ENCODE measurements at regions not wholly inside any gene's neighbourhood (a gene's known extent, or its start where the extent isn't known, plus 50 kb on each side); places are given as distances from the start of the nearest gene placed in this dataset.

- Histone ChIP-seq H3K36me3 (ENCODE audit: insufficient read depth, low read length, poor library complexity, severe bottlenecking) (no peaks in the 10 kb centered on the region), H3K4me3 (ENCODE audit: low read depth, low read length, poor library complexity, severe bottlenecking) (no peak overlapping the region), H3K27ac (ENCODE audit: low read depth, low read length, poor library complexity, severe bottlenecking) (no peak overlapping the region), H3K27me3 (replicated peaks; ENCODE audit: insufficient read depth, low read depth, low read length, poor library complexity) (peaks cover 14% of the 10 kb centered on the region), H3K4me1 (ENCODE audit: insufficient read depth, low read length, poor library complexity, severe bottlenecking) (no peaks in the 10 kb centered on the region), H3K9me3 (ENCODE audit: low read depth, low read length, poor library complexity, severe bottlenecking) (no peaks in the 10 kb centered on the region)
- intact Hi-C loops (cut with micrococcal nuclease; ENCODE audit: unreplicated experiment): no loop called here
- BruUV-seq (replicated peaks): no TSS peak
- TF ChIP-seq EZH2 (IDR thresholded peaks at IDR 0.05; ENCODE audit: borderline replicate concordance, low read depth, low read length, poor library complexity, severe bottlenecking) (no peak), CTCF (conservative IDR thresholded peaks at IDR 0.05; ENCODE audit: low read depth, low read length) (no peak)
- DNase-seq (ENCODE audit: low spot score): no peak
- CTCF ChIA-PET: no interaction called here
- POLR2A ChIA-PET (ENCODE audit: low non-redundant PET): no interaction called here
These were observed 150.8 kb upstream of the PMEPA1 start for GRCh38 chr20:57860576-57860975.

- H3K4me1 ChIP-seq (ENCODE audit: insufficient read depth, low read length, poor library complexity, severe bottlenecking): no peaks in the 10 kb centered on the region
- no peak overlapping the region for H3K4me3 ChIP-seq (ENCODE audit: low read depth, low read length, poor library complexity, severe bottlenecking)
- POLR2A ChIA-PET (ENCODE audit: low non-redundant PET): no interaction called here
- TF ChIP-seq CTCF (conservative IDR thresholded peaks at IDR 0.05; ENCODE audit: low read depth, low read length): no peak
- TF ChIP-seq EZH2 (IDR thresholded peaks at IDR 0.05; ENCODE audit: borderline replicate concordance, low read depth, low read length, poor library complexity, severe bottlenecking): no peak
- H3K27me3 ChIP-seq (replicated peaks; ENCODE audit: insufficient read depth, low read depth, low read length, poor library complexity): no peaks in the 10 kb centered on the region
- no peaks in the 10 kb centered on the region for H3K36me3 ChIP-seq (ENCODE audit: insufficient read depth, low read length, poor library complexity, severe bottlenecking)
- H3K9me3 ChIP-seq (ENCODE audit: low read depth, low read length, poor library complexity, severe bottlenecking): no peaks in the 10 kb centered on the region
- intact Hi-C loops (cut with micrococcal nuclease; ENCODE audit: unreplicated experiment): no loop called here
- CTCF ChIA-PET: no interaction called here
- no peak for DNase-seq (ENCODE audit: low spot score)
- BruUV-seq (replicated peaks): no TSS peak
- H3K27ac ChIP-seq (ENCODE audit: low read depth, low read length, poor library complexity, severe bottlenecking): no peak overlapping the region
These were observed 148.2 kb upstream of the PMEPA1 start for GRCh38 chr20:57857969-57858368.

- CTCF ChIA-PET: no interaction called here
- H3K27ac ChIP-seq (ENCODE audit: low read depth, low read length, poor library complexity, severe bottlenecking): no peak overlapping the region
- intact Hi-C loops (cut with micrococcal nuclease; ENCODE audit: unreplicated experiment): no loop called here
- TF ChIP-seq CTCF (conservative IDR thresholded peaks at IDR 0.05; ENCODE audit: low read depth, low read length) (no peak), EZH2 (IDR thresholded peaks at IDR 0.05; ENCODE audit: borderline replicate concordance, low read depth, low read length, poor library complexity, severe bottlenecking) (no peak)
- BruUV-seq (replicated peaks): no TSS peak
- POLR2A ChIA-PET (ENCODE audit: low non-redundant PET): no interaction called here
- DNase-seq (ENCODE audit: low spot score): no peak
- H3K9me3 ChIP-seq (ENCODE audit: low read depth, low read length, poor library complexity, severe bottlenecking): no peaks in the 10 kb centered on the region
- H3K4me3 ChIP-seq (ENCODE audit: low read depth, low read length, poor library complexity, severe bottlenecking): no peak overlapping the region
- no peaks in the 10 kb centered on the region for H3K27me3 ChIP-seq (replicated peaks; ENCODE audit: insufficient read depth, low read depth, low read length, poor library complexity)
- no peaks in the 10 kb centered on the region for H3K36me3 ChIP-seq (ENCODE audit: insufficient read depth, low read length, poor library complexity, severe bottlenecking)
- no peaks in the 10 kb centered on the region for H3K4me1 ChIP-seq (ENCODE audit: insufficient read depth, low read length, poor library complexity, severe bottlenecking)
These were observed 147.3 kb upstream of the PMEPA1 start for GRCh38 chr20:57857118-57857517.
